NCI-H748 treated with DMSO at 0.1 percent for 48 hours (cell line): ENCODE measurements at regions not wholly inside any gene's neighbourhood (a gene's known extent, or its start where the extent isn't known, plus 50 kb on each side); places are given as distances from the start of the nearest gene placed in this dataset.
"Not testable (repeated sequence)": the region's sequence is repeated elsewhere in the genome, so short reads cannot be mapped to it uniquely, and the experiment has no call there.

Experiments used
- DNase-seq: peaks from one replicate; lab custom pipeline; 2025; lab: John Stamatoyannopoulos, UW

DNA sequence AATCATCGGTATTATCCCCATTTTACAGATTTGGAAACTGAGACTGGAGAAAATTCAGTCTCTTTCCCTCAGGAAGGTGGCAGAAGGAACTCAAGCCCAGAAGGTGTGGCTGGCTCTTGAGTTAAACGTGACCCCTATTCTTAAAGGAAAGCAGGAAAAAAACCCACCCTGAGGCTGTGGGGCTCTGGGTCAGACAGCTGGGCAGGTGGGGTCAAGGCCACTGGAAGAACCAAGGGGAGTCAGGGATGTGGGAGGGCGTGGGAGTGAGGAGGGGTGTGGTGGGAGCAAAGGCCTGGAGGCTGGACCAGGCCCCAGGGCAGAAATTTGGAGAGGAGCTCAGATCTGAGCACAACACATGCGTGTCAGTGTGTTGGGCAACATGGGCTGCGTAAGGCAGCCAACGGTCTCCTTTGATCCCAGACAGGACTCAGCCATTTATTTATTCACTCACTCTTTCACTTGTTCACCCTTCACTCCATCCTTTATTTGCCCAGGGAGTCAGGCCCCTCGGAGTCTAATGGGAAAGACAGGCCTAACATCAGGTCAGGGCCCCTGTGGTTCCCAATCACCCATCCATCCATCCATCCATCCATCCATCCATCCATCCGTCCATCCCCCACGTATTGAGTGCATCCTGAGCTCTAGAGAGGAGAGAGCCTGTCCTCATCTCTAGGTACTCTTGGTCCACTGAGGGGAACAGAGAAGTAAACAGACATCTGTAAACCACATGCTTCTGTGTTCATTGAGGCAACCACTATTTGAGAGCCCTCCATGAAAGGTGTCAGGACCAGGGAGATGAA, 165.0 kb downstream of the VEGFA start:
- no peak for DNase-seq

DNA sequence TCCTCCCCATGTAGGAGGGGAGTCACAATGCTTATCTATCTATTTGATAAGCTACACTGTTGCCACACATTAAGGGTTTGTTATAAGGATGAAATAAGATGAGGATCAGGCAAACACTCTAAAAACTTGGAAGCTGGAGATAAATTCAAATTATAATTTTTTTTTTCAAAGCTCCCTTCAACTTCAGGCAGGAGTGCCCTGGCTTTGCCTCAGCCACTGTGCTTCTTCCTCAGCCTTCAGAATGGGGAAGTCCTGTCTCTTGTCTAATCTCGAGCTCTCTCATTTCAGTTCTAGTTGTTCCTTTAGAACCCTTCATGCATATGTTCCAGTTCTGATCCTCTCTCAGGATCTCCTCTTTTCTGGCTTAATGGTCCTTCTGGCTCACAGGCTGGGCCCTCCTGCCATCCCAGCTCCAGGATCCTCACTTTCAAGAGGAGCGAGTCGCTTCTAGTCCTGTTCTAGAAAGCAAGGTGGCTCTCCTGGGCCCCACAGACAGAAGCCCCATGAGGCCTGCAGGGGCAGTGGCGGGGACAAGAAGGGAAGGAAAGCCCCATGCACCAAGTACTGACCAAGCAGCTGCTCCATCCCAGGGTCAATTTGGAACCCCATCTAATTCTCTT, 164.3 kb downstream of the VEGFA start:
- DNase-seq, result no peak

DNA sequence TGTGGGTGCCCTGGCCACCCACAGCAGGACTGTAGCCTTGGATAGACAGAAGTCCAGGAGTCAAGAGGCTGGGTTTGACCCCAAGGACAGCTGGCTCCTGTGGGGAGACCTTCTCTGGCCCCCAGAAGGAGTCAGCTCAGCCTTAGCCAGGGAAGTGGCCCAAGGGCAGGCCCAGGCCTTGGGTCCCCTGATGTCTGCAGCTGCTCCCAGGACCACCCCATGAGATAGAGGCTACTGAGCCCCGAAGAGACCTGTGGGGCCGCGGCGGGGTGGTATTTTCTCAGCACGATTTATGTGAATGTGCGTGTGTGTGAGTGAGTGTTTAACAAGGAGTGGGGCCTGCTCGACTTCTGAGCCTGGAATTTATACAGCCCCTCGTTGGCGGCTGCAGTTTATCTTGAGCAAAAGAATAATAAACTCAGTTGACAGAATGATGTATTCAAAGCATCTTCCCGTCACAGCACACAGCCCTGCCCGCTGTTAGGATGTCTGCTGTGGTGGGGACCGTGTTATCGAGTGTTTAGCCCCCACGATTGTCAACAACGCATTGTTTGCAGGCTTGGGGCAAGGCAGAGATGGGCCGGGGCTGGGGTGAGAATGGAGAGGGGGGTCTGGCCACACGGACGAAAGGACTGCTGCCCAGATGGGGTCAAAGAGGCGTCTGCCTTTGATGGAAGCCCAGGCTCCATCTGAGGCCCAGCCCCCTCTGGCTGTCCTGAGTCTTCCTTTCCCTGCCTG, 163.3 kb downstream of the VEGFA start:
- DNase-seq, result no peak

DNA sequence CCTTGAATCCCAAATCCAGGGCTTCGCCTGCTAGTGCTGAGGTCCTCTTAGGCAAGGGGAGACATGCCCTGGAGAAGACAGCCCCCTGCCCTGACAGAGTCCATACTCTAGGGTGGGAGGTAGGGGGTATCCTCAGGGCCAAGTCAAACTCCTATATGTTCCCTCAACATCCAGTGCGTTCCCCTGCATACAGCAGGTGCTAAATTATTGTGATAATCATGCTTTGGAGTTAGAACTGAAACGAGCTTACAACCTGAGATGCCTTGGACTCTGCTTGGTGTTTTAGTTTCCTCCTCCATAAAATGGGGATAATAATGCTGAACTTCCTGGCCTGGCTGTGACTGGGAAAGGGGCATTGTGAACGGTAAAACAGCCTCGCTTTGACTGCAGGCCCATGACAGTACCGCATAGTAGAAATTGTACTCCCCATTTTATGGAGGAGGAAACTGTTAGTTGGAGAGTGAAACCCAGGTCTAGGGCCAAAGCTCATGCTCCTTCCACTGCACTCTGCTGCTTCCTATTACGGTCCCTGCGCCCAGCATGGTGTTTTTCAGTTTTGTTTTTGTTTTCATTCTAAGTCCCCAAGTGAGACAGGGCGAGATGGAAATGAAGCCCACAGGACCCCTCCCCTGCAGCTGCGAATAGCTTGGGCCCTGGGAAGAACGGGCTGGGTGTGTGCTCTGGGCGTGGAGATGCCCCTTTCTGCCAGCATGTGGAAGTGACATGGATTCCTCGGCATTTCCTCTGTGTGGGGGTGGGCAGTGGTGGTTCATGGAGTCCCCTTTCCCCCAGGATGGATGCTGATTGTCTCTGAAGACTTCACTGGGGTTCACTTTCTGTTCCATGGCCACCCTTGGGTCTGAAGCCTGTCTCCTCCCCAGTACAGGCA, 162.5 kb downstream of the VEGFA start:
- no peak for DNase-seq

DNA sequence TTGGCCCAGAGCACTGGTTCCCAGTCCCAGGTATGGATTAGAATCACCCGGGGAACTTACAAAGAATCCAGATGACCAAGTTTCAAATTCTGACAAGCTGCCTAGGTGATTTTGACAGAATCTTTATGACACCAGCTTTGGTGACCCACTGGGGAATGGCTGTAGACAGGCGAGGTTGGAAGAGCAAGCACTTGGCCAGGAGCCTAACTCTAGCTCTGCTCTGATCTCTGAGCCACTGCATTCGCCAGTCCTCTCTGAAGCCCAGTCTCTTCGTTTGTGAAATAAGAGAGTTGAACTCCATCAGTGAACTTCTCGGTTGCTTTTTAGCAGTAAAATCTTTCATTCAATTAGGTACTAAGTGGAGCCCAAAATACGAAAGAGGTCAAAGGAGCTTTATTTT, 161.2 kb downstream of the VEGFA start:
- no peak for DNase-seq

DNA sequence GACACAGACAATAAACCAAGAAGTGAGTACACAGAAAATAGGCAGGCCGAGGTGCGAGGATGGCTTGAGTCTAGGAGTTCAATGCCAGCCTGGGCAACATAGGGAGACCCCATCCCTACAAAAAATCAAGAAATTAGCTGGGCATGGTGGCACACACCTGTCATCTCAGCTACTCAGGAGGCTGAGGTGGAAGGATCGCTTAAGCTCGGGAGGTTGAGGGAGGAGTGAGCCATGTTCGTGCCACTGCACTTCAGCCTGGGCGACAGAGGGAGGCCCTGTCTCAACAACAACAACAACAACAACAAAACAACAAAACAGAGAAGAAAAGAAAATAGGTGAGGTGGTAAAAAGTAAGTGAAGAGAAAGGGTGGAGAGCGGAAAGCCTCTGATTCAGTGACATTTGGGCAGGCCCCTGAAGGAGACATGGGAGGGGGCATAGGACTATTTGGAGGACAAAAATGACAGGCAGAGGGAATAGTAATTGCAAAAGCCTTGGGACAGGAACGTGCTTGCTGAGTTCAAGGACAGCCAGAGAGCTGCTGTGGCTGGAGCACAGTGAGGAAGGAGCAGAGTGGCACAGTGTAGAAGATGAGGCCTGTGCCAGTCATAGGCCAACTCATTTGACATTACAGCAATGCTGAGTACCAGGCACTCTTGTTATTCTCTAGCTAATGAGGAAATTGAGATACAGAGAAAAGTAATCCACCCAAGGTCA, 160.6 kb downstream of the VEGFA start:
- DNase-seq, result no peak

DNA sequence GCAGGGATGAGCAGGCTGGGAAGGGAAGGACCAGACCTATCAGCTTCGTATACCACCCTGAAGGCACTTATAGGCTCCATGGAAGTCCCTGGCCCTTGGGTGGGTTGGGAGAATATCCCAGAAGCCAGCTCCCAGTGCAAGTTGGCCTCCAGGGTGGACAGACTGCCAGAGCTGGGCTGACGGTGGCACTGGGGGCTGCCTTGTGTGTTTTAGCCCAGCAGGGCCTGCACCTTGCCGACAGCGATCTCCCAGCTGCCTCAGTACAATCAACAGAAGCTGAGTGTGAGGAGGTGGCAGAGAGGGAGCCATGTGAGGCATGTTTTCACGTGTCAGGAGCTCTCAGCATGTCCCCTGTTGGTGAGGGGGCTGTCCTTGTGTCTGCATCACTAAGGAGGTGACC, 159.5 kb downstream of the VEGFA start:
- no peak for DNase-seq

DNA sequence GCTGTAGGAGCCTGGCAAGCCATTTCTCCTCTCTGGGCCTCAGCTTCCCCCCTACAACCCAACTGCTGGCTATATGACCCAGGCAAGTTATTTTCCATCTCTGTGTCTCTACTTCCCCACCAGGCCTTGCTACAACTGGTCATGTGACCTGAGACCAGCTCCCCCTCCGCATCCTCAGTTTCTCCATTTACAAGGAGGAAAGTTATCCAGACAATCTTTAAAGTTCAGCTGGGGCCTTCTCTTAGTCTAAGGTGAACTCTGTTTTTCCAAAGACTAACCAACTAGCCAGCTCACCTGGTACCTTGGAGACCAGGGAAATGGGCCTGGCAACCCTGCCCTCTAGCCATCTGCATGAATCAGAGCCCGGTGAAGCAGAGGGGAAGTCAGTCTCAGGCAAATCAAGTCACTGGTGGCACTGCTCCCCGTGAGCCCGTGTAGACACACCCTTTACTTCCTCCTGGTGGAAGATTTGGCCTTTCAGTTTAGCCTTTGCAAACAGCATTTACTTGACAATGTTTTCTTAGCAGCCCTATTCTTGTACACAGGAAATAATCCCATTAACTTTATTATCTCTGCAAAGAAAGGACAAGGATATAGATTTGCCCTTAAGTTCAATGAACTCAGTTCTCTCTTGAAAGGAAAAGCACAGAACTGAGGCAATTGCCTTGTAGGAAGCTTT, 157.7 kb downstream of the VEGFA start:
- DNase-seq, result no peak

DNA sequence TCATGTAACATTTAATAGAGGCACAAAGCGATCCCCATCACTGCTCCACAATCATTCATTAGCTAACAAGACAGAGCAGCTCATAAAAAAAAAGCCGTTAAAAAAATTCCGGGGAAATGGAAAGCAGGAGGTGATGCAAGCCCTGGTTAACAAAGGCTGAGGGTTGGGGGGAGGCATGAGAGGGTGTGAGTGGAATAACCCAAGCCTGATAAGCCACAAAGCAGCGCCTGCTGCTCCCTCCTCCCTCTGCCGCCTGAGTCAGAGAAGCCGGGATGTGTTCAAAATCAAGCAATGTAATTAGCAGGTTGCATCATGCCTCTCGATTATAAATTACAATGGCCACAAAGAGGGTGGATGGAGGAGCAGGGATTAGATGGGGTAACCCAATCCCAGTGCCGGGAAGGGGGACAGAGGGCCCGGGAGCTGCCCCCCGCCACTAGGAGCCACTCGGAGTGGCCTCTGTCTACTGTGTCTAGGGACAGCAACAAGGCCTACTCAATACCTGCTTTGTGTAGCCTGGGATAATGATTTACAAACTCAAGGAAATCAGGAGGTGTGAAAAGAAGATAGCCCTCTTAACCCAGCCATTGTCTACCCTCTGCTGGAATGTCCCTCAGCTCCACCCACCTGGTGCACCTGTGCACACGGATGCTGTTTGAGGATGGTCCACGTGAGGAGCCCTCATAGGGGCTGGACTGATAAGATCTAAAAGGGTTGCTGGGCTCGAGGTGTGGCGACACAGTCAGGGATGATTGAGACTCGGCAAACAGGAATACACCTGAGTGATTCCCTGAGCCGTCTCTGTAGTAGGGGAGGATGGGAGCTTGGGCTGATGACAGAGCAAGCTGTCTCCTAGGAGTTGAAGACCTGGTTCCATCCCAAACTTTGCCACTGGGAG, 156.9 kb downstream of the VEGFA start:
- DNase-seq, result peak; percentile 29

DNA sequence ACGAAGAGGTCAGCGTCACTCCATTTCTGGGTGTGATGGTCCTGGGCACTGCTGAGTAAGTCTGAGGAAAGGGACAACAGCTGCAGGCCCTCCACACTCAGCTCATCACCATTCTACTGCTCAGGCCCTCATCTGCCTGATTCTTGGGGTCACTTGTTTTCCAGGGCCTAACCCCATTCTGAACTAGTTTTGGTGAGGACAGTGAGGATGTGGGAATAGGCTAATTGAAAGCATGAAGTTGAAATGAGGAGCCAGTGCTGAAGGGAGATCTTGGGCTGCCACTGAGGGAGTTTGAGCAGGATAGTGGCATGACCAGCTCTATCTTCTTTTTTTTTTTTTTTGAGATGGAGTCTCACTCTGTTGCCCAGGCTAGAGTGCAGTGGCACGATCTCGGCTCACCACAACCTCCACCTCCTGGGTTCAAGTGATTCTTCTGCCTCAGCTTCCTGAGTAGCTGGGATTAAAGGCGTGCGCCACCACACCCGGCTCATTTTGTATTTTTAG, 155.7 kb downstream of the VEGFA start:
- not testable (repeated sequence) for DNase-seq

DNA sequence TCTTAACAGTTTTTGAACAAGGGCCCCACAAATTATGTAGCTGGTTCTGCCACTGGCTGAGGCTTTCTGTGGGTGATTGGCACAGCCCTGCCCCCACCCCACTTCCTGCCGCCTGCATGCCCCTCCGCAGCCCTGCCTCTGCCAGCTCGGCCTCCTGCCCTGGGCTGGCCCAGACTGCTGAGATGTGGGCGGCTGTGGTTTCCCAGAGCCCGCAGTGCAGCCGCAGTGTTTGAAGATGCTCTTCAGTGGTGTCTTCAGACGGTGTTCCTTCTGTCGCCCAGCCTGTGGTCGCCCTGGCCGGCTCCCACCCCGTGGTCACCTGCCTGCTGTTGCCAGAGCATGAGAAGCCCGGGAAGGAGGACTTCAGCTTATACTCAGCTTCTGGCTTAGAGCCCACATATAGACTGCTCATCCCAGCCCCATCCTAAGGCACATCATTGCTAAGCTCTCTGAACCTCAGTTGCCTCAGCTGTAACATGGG, 154.3 kb downstream of the VEGFA start:
- no peak for DNase-seq

DNA sequence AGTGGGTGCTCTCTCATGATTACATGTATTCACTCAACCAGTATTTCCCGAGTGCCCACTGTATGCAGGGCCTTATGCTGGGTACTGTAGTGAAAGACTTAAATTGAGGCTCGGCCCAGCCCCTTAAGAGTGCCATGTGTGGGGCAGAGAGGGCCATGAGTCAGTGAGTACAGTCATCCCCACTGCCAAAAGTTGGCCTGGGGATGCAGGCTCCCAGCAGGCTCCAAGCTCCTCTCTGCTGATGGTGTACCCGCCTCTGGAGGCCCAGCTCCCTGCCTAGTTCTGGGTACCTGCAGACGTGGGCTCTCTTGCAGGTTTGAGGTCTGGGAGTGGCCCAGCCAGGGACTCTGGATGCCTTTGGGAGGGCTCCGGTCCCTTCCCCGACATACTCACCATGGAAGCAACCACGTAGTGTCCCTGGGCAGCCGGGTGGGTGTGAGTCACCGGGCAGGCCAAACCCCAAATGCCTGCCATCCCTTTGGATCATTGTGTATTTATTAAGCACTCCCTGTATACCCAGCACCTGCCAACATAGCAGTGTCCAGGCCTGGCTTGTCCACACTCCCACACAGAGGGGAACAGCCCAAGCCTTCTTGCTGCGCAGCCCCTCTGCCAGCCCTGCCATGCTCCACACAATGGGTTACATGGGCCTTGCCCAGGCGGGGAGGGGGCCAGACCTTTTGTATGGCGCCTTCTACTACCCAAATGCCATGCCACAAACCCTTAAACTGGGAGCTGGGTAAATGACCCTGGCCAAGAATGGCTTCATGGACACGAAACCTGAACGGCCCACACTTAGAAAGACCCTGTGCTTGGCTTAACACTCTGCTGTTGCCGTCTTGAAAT, 153.6 kb downstream of the VEGFA start:
- no peak for DNase-seq

DNA sequence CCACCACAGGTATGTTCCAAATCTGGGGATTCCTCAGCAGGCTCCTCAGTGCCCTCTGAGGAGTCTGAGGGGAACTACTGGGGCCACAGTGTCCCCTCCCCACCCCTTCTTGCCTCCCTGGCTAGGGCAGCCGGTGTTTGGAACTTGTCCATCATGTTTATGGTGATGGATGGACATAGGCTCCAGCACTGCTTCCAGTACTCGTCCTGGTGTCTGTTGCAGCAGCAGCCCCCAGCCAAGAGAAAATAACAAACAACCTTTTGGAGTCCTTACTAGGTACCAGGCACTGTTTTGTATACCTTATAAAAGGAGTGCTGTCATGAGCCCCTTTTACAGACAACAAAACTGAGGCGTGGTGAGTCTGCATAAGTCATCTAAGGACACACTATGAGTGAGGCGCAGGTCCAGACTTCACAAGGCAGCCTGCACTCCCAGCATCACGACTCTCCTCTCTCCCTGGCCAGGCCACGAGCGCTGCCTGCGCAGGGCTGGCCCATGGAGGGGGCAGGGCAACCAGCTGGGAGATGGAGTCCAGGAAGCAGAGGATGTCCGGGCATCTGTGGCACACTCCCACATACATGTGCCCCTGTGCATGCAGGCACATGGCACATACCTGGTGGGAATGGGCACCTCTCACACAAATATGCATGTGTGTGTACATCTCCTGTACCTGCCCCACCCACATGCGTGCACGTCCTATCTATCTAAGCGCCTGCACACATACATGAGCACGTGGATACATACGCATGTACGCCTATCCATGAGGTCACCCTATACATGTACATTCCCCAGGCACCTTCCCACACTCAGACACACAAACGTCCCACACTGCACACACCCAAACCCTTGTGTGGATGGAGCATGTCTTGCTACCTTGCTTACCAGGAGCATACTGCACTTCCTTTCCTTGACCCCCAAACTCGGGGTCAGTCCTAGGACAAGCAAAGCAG, 152.7 kb downstream of the VEGFA start:
- no peak for DNase-seq

DNA sequence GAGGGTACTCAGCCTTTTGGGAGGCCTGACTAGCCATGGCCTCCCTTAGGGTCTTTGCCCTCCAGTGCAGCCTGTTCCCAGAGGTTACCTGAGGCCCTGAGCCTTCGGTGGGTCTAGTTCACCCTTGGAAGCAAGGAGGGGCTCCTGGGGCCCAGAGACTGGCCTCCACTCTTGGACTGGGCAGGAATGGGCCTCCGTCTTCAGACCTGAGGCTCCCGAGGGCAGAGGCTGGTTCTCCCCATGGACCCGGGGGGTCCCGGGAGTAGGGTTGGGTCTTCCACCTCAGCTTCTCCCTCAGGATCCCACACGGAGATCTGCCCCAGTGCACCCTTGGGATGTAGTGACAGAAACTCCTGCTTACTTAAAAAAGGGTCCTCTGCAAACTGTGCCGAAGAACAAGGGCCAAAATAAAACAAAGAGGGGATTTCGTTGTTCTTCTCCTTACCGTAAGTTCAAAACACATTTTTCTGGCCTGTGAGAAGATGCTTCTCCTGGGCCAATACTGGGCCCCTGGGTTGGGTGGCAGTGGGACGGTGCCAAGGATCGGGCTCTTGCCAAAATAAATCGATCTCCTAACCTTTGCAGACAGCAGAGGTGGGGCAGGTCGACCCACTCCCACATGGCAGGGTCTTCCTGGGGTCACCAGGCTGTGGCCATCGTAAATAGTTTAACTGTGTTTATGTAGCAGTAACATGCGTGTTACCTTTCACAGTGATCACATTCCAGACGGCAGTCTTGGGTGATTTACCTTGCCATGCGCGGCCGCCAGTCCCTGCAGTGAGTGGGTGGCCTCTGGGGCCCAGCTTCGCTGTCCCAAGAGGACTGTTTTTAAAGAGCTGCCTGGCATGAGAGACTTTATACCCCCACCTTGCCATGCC, 151.8 kb downstream of the VEGFA start:
- DNase-seq, result no peak

DNA sequence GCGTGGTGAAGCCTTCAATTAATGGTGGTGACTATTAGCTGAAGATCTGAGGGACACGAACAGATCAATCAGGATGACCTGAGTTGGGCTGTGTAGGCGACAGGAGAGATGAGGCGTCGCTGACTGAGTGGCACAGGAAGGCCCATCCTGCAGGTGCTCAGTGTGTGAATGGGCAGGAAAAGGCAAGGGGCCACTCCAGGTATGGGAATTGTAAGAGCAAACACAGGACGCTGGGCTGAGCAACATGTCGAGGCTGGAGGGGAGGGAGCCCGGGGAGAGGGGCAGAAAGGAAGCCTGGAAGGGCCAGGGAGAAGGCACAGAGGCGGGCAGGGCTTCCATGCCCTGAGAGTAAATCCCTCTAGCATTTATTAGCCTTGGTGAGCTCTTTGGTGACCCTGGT, 151.0 kb downstream of the VEGFA start:
- DNase-seq, result no peak

DNA sequence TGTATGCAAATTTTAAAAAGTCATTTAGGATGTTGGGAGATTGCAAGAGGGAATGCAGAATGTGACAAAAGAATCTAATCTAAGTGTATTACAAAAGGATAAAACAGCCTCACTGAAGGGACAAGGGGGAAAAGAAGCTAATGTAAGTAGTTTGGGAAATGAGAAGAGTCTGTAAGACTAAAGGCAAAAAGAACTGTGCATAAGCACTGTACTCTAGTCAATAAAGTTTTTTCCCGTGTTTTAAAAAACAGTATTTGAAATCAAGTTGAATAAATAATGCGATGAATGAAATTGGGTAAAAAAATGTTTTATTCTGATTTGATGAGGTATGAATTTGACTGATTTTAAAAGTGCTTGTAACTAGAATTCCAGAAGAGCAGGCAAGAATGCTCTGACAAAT, 149.8 kb downstream of the VEGFA start:
- no peak for DNase-seq
